Peyer's patch (tissue), 4 donors: ENCODE measurements at regions not wholly inside any gene's neighbourhood (a gene's known extent, or its start where the extent isn't known, plus 50 kb on each side); places are given as distances from the start of the nearest gene placed in this dataset.

ENCODE experiments used
- DNase-seq, 3 donors: peaks; one replicate each; pipeline ENCODE4 v3.0.0-alpha.2; 2017 to 2019
- H3K27ac ChIP-seq, 4 donors: fragments of 200-600 bp; sonication (generic); one replicate each; pipeline ENCODE4 v1.5.1; 2016 to 2019
- H3K27me3 ChIP-seq, 2 donors: fragments of 200-600 bp; sonication (generic); one replicate each; pipeline ENCODE4 v1.5.1; 2019
- H3K36me3 ChIP-seq, 3 donors: fragments of 200-600 bp; sonication (generic); one replicate each; pipeline ENCODE4 v1.5.1; 2016 to 2019
- H3K4me1 ChIP-seq, 4 donors: fragments of 200-600 bp; sonication (generic); one replicate each; pipeline ENCODE4 v1.5.1; 2016 to 2019
- H3K4me3 ChIP-seq, 4 donors: fragments of 200-600 bp; sonication (generic); 1 replicate in 3 of 4; 2 replicates in 1 of 4; pipeline ENCODE4 v1.5.1; 2016 to 2019; ENCODE audit warnings: mild to moderate bottlenecking in 1 of 4
- H3K9me3 ChIP-seq, 4 donors: fragments of 200-600 bp; sonication (generic); one replicate each; pipeline ENCODE4 v1.5.1; 2016 to 2019; ENCODE audit warnings: mild to moderate bottlenecking in 1 of 4
- CTCF ChIP-seq, 6 experiments: fragments of 450-650 bp in 4 of 6; fragments of 200-600 bp in 2 of 6; sonication (generic) in 1 of 6; IDR thresholded peaks; one replicate each; pipeline ENCODE4 v1.5.1; 2017 to 2019; ENCODE audit warnings: antibody characterized with exemption in 6 of 6, mild to moderate bottlenecking in 3 of 6, moderate library complexity in 1 of 6
- POLR2A ChIP-seq, 2 donors: fragments of 450-650 bp; IDR thresholded peaks; one replicate each; pipeline ENCODE4 v1.5.1; 2017; ENCODE audit warnings: antibody characterized with exemption in 2 of 2, mild to moderate bottlenecking in 2 of 2, moderate library complexity in 2 of 2

GRCh38 chr11:113538451-113539412 is 63.5 kb upstream of the DRD2 start:
- no peaks in the 10 kb centered on the region for H3K4me1 ChIP-seq
- TF ChIP-seq CTCF (IDR thresholded peaks at IDR 0.05) (no peak), POLR2A (IDR thresholded peaks at IDR 0.05) (no peak)
- no peak overlapping the region for H3K27ac ChIP-seq
- H3K27me3 ChIP-seq: no peaks in the 10 kb centered on the region
- no peak for DNase-seq
- H3K9me3 ChIP-seq: no peaks in the 10 kb centered on the region
- no peak overlapping the region for H3K4me3 ChIP-seq
- no peaks in the 10 kb centered on the region for H3K36me3 ChIP-seq

- TF ChIP-seq CTCF (IDR thresholded peaks at IDR 0.05) (no peak), POLR2A (IDR thresholded peaks at IDR 0.05) (no peak)
- DNase-seq: no peak
Measured at GRCh38 chr11:113534625-113535024, 59.4 kb upstream of the DRD2 start.

GRCh38 chr11:113533425-113533698 is 58.2 kb upstream of the DRD2 start:
- no peaks in the 10 kb centered on the region for H3K9me3 ChIP-seq
- DNase-seq: no peak
- no peaks in the 10 kb centered on the region for H3K27me3 ChIP-seq
- H3K4me3 ChIP-seq: no peak overlapping the region
- H3K4me1 ChIP-seq: no peaks in the 10 kb centered on the region
- no peak overlapping the region for H3K27ac ChIP-seq
- TF ChIP-seq POLR2A (IDR thresholded peaks at IDR 0.05) (no peak), CTCF (IDR thresholded peaks at IDR 0.05) (no peak)
- H3K36me3 ChIP-seq: no peaks in the 10 kb centered on the region

More at GRCh38 chr11:113534625-113535024, 59.4 kb upstream of the DRD2 start:
- Histone ChIP-seq H3K9me3 (no peaks in the 10 kb centered on the region), H3K4me1 (no peaks in the 10 kb centered on the region), H3K27ac (no peak overlapping the region), H3K36me3 (no peaks in the 10 kb centered on the region), H3K27me3 (no peaks in the 10 kb centered on the region), H3K4me3 (no peak overlapping the region)

- TF ChIP-seq POLR2A (IDR thresholded peaks at IDR 0.05) (no peak), CTCF (IDR thresholded peaks at IDR 0.05) (peak; percentile 23 to 79 (median 70))
- H3K27me3 ChIP-seq: no peaks in the 10 kb centered on the region
- no peaks in the 10 kb centered on the region for H3K9me3 ChIP-seq
- H3K36me3 ChIP-seq: no peaks in the 10 kb centered on the region
- peak; percentile 55 to 88 (median 74) for DNase-seq
- H3K4me3 ChIP-seq: no peak overlapping the region
- no peak overlapping the region for H3K27ac ChIP-seq
- no peaks in the 10 kb centered on the region for H3K4me1 ChIP-seq
Measured at GRCh38 chr11:113532697-113533424, 57.7 kb upstream of the DRD2 start.

- no peak for TF ChIP-seq POLR2A (IDR thresholded peaks at IDR 0.05)
- TF ChIP-seq CTCF (IDR thresholded peaks at IDR 0.05): no peak
- Histone ChIP-seq H3K4me3 (no peak overlapping the region), H3K4me1 (no peaks in the 10 kb centered on the region), H3K27ac (peak overlapping the region in 1 of 4 donors; percentile 12), H3K36me3 (no peaks in the 10 kb centered on the region), H3K9me3 (no peaks in the 10 kb centered on the region), H3K27me3 (no peaks in the 10 kb centered on the region)
- no peak for DNase-seq
Measured at GRCh38 chr11:113531575-113532451, 56.6 kb upstream of the DRD2 start.
